HL-60 (cell line): ENCODE measurements at regions not wholly inside any gene's neighbourhood (a gene's known extent, or its start where the extent isn't known, plus 50 kb on each side); places are given as distances from the start of the nearest gene placed in this dataset.

Experiments used
- CTCF ChIP-seq: IDR thresholded peaks from one replicate; pipeline ENCODE4 v1.5.1; 2011; ENCODE audit warnings: low read length, control low read depth, inconsistent platforms; ENCODE audit not compliant: insufficient read depth
- GABPA ChIP-seq: IDR thresholded peaks from 2 replicates; pipeline ENCODE4 v1.6.1; 2012; ENCODE audit warnings: low read depth
- POLR2AphosphoS5 ChIP-seq: IDR thresholded peaks from 2 replicates; pipeline ENCODE4 v1.6.1; 2012; ENCODE audit warnings: low read depth
- SPI1 ChIP-seq: IDR thresholded peaks from 2 replicates; pipeline ENCODE4 v1.6.1; 2012; ENCODE audit warnings: low read depth, mild to moderate bottlenecking, borderline replicate concordance
- TF ChIP-seq, protein P1 (sequence below): IDR thresholded peaks from 2 replicates; pipeline ENCODE4 v1.6.1; 2012; ENCODE audit warnings: low read depth; ENCODE audit not compliant: insufficient replicate concordance

DNA sequence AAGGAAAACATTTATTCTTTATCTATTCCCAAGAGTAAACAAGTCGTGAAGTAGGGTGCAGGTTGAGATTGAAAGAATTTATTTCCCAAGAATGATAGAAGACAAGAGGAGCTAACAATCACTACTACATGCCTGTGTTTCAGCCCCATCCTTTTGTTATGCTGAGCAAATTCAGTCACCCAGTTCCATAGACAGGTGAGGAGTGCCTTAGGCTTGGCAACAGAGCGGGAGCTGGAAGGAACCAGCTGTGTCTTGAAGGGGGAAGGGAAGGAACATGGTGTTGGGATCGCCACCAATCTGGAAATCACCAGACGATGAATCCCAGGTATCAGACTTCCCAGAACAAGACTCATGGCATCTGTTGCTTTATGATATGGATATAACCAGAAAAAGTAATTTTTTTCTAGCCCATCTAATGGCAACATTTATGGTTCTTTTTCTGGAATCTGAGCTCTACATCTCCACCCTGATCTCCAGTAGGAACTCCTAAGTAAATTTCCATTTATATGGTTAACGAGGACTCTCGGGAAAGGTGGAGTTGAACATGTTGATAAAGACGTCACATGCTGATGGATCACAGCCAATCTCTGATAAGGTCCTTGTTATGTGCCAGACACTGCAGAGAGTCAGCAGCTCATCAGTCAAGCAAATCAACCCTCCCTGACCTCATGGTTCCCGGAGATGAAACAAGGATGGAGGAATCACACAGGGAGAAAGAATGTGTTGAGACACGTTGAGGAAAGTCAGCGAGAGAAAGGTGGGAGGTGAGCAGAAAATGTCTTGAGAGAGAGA, 344.9 kb downstream of the SMOC2 start:
- TF ChIP-seq POLR2AphosphoS5 = no peak
- TF ChIP-seq CTCF = no peak
- no peak for TF ChIP-seq GABPA
- TF ChIP-seq, protein P1, sequence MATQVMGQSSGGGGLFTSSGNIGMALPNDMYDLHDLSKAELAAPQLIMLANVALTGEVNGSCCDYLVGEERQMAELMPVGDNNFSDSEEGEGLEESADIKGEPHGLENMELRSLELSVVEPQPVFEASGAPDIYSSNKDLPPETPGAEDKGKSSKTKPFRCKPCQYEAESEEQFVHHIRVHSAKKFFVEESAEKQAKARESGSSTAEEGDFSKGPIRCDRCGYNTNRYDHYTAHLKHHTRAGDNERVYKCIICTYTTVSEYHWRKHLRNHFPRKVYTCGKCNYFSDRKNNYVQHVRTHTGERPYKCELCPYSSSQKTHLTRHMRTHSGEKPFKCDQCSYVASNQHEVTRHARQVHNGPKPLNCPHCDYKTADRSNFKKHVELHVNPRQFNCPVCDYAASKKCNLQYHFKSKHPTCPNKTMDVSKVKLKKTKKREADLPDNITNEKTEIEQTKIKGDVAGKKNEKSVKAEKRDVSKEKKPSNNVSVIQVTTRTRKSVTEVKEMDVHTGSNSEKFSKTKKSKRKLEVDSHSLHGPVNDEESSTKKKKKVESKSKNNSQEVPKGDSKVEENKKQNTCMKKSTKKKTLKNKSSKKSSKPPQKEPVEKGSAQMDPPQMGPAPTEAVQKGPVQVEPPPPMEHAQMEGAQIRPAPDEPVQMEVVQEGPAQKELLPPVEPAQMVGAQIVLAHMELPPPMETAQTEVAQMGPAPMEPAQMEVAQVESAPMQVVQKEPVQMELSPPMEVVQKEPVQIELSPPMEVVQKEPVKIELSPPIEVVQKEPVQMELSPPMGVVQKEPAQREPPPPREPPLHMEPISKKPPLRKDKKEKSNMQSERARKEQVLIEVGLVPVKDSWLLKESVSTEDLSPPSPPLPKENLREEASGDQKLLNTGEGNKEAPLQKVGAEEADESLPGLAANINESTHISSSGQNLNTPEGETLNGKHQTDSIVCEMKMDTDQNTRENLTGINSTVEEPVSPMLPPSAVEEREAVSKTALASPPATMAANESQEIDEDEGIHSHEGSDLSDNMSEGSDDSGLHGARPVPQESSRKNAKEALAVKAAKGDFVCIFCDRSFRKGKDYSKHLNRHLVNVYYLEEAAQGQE = no peak
- TF ChIP-seq SPI1 = no peak
